ENCODE measurements at regions not wholly inside any gene's neighbourhood (a gene's known extent, or its start where the extent isn't known, plus 50 kb on each side); places are given as distances from the start of the nearest gene placed in this dataset.

DNA sequence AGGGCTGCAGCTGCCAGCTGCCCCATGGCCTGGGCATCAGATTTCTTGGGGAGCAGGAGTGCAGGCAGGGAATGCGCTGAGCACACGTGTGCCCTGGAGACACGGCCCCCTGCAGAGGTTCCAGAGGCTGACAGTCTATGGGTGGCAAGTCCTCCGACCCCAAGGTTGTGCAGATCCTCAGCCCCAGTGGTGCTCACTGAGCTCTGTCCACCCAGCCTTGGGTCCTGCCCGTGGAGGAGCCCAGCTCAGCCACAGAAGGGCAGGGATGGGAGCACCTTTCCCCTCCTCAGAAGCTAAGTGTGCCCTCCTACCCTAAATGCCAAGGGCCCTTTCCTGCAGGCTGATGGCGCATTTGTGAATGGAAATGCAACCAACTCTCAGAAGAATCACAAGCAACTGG lies 341.0 kb downstream of the IRX2 start:
- no peak for TF ChIP-seq POLR2AphosphoS5 (IDR thresholded peaks at IDR 0.05; ENCODE audit: insufficient read depth, low read depth, low read length)
- TF ChIP-seq MYC (IDR thresholded peaks at IDR 0.05; ENCODE audit: low read depth, low read length) = no peak
- TF ChIP-seq GATA2 (IDR thresholded peaks at IDR 0.05; ENCODE audit: insufficient read depth, insufficient read length, low read depth, low read length) = no peak
- TF ChIP-seq, protein P1, sequence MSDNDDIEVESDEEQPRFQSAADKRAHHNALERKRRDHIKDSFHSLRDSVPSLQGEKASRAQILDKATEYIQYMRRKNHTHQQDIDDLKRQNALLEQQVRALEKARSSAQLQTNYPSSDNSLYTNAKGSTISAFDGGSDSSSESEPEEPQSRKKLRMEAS (IDR thresholded peaks at IDR 0.05; ENCODE audit: insufficient read depth, insufficient read length) = no peak
- TF ChIP-seq EZH2 (IDR thresholded peaks at IDR 0.05; ENCODE audit: borderline replicate concordance, low read depth, low read length, severe bottlenecking) = no peak
- TF ChIP-seq, protein P2, sequence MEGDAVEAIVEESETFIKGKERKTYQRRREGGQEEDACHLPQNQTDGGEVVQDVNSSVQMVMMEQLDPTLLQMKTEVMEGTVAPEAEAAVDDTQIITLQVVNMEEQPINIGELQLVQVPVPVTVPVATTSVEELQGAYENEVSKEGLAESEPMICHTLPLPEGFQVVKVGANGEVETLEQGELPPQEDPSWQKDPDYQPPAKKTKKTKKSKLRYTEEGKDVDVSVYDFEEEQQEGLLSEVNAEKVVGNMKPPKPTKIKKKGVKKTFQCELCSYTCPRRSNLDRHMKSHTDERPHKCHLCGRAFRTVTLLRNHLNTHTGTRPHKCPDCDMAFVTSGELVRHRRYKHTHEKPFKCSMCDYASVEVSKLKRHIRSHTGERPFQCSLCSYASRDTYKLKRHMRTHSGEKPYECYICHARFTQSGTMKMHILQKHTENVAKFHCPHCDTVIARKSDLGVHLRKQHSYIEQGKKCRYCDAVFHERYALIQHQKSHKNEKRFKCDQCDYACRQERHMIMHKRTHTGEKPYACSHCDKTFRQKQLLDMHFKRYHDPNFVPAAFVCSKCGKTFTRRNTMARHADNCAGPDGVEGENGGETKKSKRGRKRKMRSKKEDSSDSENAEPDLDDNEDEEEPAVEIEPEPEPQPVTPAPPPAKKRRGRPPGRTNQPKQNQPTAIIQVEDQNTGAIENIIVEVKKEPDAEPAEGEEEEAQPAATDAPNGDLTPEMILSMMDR (IDR thresholded peaks at IDR 0.05; ENCODE audit: extremely low read depth in 1 of 2, insufficient read depth in 1 of 2, low read depth in 1 of 2, low read length in 2 of 2) = no peak
- no peak for TF ChIP-seq FOS (IDR thresholded peaks at IDR 0.05; ENCODE audit: borderline replicate concordance, insufficient read depth, low read length)
- no peak for TF ChIP-seq POLR2A (IDR thresholded peaks at IDR 0.05; ENCODE audit: low read depth, low read length)
- TF ChIP-seq JUN (IDR thresholded peaks at IDR 0.05; ENCODE audit: borderline replicate concordance, insufficient read depth, insufficient read length, low read depth) = no peak
- H3K9me3 ChIP-seq (replicated peaks; ENCODE audit: control insufficient read depth, insufficient read depth, low read length) = peaks cover 7% of the 10 kb centered on the region
- no TSS peak for BruUV-seq (replicated peaks)
- no peaks in the 10 kb centered on the region for H4K20me1 ChIP-seq (replicated peaks; ENCODE audit: control insufficient read depth, extremely low read depth, insufficient read depth, low read length)
- H3K79me2 ChIP-seq (ENCODE audit: control insufficient read depth, insufficient read depth, low read length) = no peaks in the 10 kb centered on the region
- H3K27ac ChIP-seq (ENCODE audit: insufficient read depth, low read depth, low read length) = no peak overlapping the region
- ChIA-PET POLR2A (no interaction called here), CTCF (no interaction called here)
- H3K4me3 ChIP-seq (replicated peaks in 1 of 3; ENCODE audit: insufficient read depth in 1 of 3, low read depth in 1 of 3, low read length in 3 of 3) = no peak overlapping the region
- H3K36me3 ChIP-seq (ENCODE audit: control insufficient read depth in 2 of 2, extremely low read depth in 1 of 2, insufficient read depth in 2 of 2, low read length in 2 of 2) = no peaks in the 10 kb centered on the region
- no peak overlapping the region for H3K4me2 ChIP-seq (ENCODE audit: insufficient read depth, low read length)
- intact Hi-C loops (cut with micrococcal nuclease) (no loop called here), dilution Hi-C loops (cut with MboI; ENCODE audit: extremely low pct_ligation_motif_present, low sequenced_read_pairs) (no loop called here)
- no peak for DNase-seq (ENCODE audit: low read depth, low spot score)
- H3K4me1 ChIP-seq (ENCODE audit: control insufficient read depth, extremely low read depth, insufficient read depth, low read length) = no peaks in the 10 kb centered on the region
- FAIRE-seq = no peak
- no peak overlapping the region for H3K9ac ChIP-seq (replicated peaks; ENCODE audit: extremely low read depth, insufficient read depth, low read length)
- H3K9me1 ChIP-seq (replicated peaks; ENCODE audit: control insufficient read depth, extremely low read depth, insufficient read depth, low read length) = no peaks in the 10 kb centered on the region
- H3K27me3 ChIP-seq (ENCODE audit: control insufficient read depth in 2 of 2, insufficient read depth in 2 of 2, low read length in 2 of 2) = no peaks in the 10 kb centered on the region
- no peak overlapping the region for H2AFZ ChIP-seq (ENCODE audit: low read depth, low read length)

All from endothelial cell of umbilical vein (primary cell).